ENCODE measurements at regions not wholly inside any gene's neighbourhood (a gene's known extent, or its start where the extent isn't known, plus 50 kb on each side); places are given as distances from the start of the nearest gene placed in this dataset.
A peak's percentile ranks its signal among the peaks of the same experiment; 100 is the strongest.

DNA sequence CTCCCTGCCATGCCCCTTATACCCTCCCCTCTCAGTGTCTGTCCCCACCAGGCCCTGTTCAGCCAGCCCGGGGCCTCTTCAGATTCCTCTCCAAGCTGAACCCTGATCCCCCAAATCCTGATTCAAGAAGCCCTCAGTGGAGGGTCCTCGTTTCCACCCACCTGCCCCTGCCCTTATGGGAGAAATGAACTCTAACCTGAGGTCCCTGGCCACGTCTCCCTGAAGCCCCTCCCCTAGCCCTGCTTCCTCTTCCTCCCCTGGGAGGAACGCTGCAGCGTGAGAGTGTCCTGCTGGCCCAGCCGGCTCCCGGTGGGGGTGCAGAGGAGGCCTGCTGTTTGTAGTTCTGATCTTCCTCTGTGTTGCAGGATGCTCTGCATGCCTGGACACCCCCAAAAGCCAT, 56.7 kb upstream of the GLI2 start:
- H3K4me3 ChIP-seq: no peak overlapping the region
- TF ChIP-seq, protein P1, sequence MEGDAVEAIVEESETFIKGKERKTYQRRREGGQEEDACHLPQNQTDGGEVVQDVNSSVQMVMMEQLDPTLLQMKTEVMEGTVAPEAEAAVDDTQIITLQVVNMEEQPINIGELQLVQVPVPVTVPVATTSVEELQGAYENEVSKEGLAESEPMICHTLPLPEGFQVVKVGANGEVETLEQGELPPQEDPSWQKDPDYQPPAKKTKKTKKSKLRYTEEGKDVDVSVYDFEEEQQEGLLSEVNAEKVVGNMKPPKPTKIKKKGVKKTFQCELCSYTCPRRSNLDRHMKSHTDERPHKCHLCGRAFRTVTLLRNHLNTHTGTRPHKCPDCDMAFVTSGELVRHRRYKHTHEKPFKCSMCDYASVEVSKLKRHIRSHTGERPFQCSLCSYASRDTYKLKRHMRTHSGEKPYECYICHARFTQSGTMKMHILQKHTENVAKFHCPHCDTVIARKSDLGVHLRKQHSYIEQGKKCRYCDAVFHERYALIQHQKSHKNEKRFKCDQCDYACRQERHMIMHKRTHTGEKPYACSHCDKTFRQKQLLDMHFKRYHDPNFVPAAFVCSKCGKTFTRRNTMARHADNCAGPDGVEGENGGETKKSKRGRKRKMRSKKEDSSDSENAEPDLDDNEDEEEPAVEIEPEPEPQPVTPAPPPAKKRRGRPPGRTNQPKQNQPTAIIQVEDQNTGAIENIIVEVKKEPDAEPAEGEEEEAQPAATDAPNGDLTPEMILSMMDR (IDR thresholded peaks at IDR 0.05): no peak
- TF ChIP-seq POLR2A (IDR thresholded peaks at IDR 0.05): no peak
- no peaks in the 10 kb centered on the region for H3K36me3 ChIP-seq
- H3K4me1 ChIP-seq: peaks cover 0 to 5% (median 1%) of the 10 kb centered on the region in 4 donors
- no peak for DNase-seq
- no peak overlapping the region for H3K27ac ChIP-seq
- no peaks in the 10 kb centered on the region for H3K27me3 ChIP-seq
- H3K9me3 ChIP-seq: no peaks in the 10 kb centered on the region

DNA sequence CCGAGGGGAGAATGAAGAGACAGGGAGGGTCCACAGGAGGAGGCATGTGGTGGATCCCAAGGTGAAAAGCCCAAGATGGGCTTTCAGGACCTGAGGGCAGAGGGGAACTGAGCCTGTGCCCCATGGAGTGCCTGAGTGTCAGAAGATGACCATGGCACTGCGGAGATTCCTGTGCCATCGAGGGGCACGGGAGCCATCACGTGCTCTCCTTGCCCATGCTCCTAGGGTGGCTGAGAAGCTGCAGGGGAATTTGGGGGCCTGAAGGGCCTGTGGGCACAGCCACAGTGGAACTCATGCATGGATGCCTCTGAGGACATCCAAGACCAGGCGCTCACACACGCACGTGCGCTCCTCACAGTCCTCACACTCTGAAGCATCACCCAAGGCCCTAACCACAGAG, 56.1 kb upstream of the GLI2 start:
- DNase-seq: no peak
- peaks cover 0 to 5% (median 1%) of the 10 kb centered on the region in 4 donors for H3K4me1 ChIP-seq
- H3K36me3 ChIP-seq: no peaks in the 10 kb centered on the region
- no peak overlapping the region for H3K27ac ChIP-seq
- no peaks in the 10 kb centered on the region for H3K9me3 ChIP-seq
- no peak overlapping the region for H3K4me3 ChIP-seq
- H3K27me3 ChIP-seq: no peaks in the 10 kb centered on the region
- no peak for TF ChIP-seq POLR2A (IDR thresholded peaks at IDR 0.05)
- TF ChIP-seq, protein P1 (IDR thresholded peaks at IDR 0.05): no peak

DNA sequence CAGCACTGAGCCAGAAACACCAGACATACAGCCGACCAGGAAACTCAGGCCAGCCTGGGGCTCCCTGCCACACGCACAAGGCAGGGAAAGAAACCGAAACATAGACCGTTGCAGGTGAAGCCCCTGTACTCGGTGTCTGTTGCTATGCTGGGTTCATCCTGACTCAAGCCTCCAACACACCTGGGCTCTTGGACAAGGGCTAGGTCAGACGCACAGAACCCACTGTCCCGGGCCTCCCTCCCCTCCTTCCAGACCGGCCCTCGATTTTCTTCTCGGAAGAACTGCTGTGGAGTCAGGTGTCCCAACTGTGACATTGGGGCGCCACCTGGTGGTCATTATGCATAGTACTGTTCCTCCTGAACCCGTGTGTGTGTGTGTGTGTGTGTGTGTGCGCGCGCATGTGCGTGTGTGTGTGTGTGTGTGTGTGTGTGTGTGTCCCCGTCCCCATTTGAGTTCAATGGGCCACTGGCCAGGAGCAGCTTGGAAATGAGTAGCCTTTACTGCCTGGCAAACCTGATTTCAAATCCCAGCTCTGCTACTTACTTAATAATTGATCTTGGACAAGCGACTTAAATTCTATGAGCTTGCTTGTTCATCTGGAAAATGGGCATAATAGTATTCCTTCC, 55.4 kb upstream of the GLI2 start:
- H3K4me3 ChIP-seq: no peak overlapping the region
- no peaks in the 10 kb centered on the region for H3K27me3 ChIP-seq
- no peaks in the 10 kb centered on the region for H3K9me3 ChIP-seq
- H3K36me3 ChIP-seq: no peaks in the 10 kb centered on the region
- peak; percentile 61 to 88 (median 76) for DNase-seq
- no peak for TF ChIP-seq POLR2A (IDR thresholded peaks at IDR 0.05)
- TF ChIP-seq, protein P1 (IDR thresholded peaks at IDR 0.05): peak in 4 of 6 experiments; percentile 59 to 77 (median 68)
- H3K27ac ChIP-seq: no peak overlapping the region
- H3K4me1 ChIP-seq: peaks cover 0 to 5% (median 1%) of the 10 kb centered on the region in 4 donors

DNA sequence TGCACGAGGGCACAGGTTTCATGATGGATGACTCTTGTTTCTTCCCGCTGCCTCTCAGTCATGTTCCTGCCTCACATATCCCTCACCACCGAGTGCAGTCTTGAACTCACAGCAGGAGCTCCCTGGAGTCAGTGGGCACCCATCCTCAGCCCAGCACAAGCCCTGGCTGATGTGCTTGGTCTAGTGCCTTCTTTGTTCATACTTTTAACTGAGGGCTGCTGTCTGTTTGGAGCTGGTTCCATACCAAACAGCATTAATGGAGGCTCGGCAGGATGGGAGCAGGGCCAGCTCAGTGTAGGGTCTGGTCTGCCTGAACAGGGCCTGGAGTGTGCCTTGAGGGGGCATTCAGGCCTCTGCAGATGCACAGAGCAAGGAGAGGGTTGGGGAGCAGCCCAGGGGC, 54.5 kb upstream of the GLI2 start:
- Histone ChIP-seq H3K4me3 (no peak overlapping the region), H3K27me3 (no peaks in the 10 kb centered on the region), H3K36me3 (no peaks in the 10 kb centered on the region), H3K9me3 (no peaks in the 10 kb centered on the region), H3K27ac (no peak overlapping the region), H3K4me1 (peaks cover 0 to 5% (median 1%) of the 10 kb centered on the region in 4 donors)
- no peak for DNase-seq
- no peak for TF ChIP-seq POLR2A (IDR thresholded peaks at IDR 0.05)
- TF ChIP-seq, protein P1 (IDR thresholded peaks at IDR 0.05): no peak

DNA sequence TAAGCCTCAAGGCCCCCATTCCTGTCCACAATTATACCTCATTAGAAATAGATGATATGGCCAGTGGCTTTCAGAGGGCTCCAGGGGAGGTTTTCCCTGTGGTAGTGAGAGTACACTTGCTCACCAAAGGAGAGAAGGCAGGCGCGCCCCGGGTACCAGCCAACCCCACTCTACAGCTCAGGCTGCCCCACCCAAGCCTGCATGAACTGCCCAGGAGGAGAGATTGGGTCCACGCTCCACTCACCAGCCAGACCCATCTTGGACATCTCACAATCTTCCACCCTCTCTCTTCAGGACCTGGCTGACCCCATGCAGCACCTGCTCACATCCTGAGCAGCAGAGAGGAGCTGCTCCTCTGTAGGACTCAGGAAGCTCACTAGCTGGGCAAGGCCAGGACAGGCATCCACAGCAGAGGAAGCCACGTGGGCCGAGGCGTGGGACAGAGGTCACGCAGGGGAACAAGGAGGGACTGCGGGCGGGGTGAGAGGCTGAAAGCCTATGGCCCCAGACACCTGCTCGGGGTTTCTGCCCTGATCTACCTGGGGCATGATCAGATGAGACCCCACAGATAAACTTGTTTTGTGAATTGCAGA, 53.9 kb upstream of the GLI2 start:
- DNase-seq: peak in 1 of 3 donors; percentile 17
- no peak overlapping the region for H3K4me3 ChIP-seq
- no peaks in the 10 kb centered on the region for H3K36me3 ChIP-seq
- no peak for TF ChIP-seq POLR2A (IDR thresholded peaks at IDR 0.05)
- TF ChIP-seq, protein P1 (IDR thresholded peaks at IDR 0.05): no peak
- H3K4me1 ChIP-seq: peaks cover 0 to 5% (median 1%) of the 10 kb centered on the region in 4 donors
- no peaks in the 10 kb centered on the region for H3K27me3 ChIP-seq
- H3K9me3 ChIP-seq: no peaks in the 10 kb centered on the region
- no peak overlapping the region for H3K27ac ChIP-seq
